Caco-2 (cell line): ENCODE measurements at regions not wholly inside any gene's neighbourhood (a gene's known extent, or its start where the extent isn't known, plus 50 kb on each side); places are given as distances from the start of the nearest gene placed in this dataset.

Experiments used
- BruUV-seq: library from RNA; stranded (reverse); fragments of 400-500 nt; replicated peaks from 2 replicates; lab custom pipeline; 2021; lab: Mats Ljungman, UMichigan
- CTCF ChIA-PET: fragments of 300-600 bp; sonication (Branson Sonifier 250); formaldehyde crosslinking; loops from one replicate; lab custom pipeline; 2022; ENCODE audit warnings: antibody characterized with exemption; lab: Charles Lee
- POLR2A ChIA-PET: fragments of 300-600 bp; sonication (Branson Sonifier 250); formaldehyde crosslinking; loops from one replicate; lab custom pipeline; 2022; ENCODE audit warnings: antibody characterized with exemption; lab: Charles Lee
- DNase-seq, 2 experiments: peaks; one replicate each; pipeline versions ENCODE4 v3.0.0 to v3.0.0-alpha.2; 2020 to 2022
- H3K27me3 ChIP-seq: replicated peaks from 2 replicates; pipeline ENCODE4 v1.6.0; 2011; ENCODE audit warnings: low read length; ENCODE audit not compliant: control insufficient read depth, insufficient read depth
- H3K36me3 ChIP-seq: 2 replicates; pipeline ENCODE4 v1.5.1; 2011; ENCODE audit warnings: low read length; ENCODE audit not compliant: control insufficient read depth, insufficient read depth
- H3K4me1 ChIP-seq: fragments of 250-450 bp; sonication (Bioruptor Pico); 2 replicates; pipeline ENCODE4 v1.5.1; 2020; ENCODE audit warnings: mild to moderate bottlenecking
- H3K4me3 ChIP-seq: 2 replicates; pipeline ENCODE4 v1.5.1; 2011; ENCODE audit warnings: low read depth, mild to moderate bottlenecking, control low read depth, low read length
- H3K9me3 ChIP-seq: fragments of 250-450 bp; sonication (Bioruptor Pico); 2 replicates; pipeline ENCODE4 v1.5.1; 2020; ENCODE audit warnings: mild to moderate bottlenecking, moderate library complexity
- H3K27ac Mint-ChIP-seq: one replicate; pipeline ENCODE4 v1.8.0; 2022; ENCODE audit warnings: mixed read lengths; ENCODE audit not compliant: unreplicated experiment
- H3K27me3 Mint-ChIP-seq: one replicate; pipeline ENCODE4 v1.8.0; 2022; ENCODE audit warnings: mixed read lengths; ENCODE audit not compliant: insufficient read depth, unreplicated experiment
- H3K36me3 Mint-ChIP-seq: one replicate; pipeline ENCODE4 v1.8.0; 2022; ENCODE audit warnings: mild to moderate bottlenecking, mixed read lengths; ENCODE audit not compliant: insufficient read depth, unreplicated experiment
- H3K4me1 Mint-ChIP-seq: one replicate; pipeline ENCODE4 v1.8.0; 2022; ENCODE audit warnings: low read depth, mixed read lengths; ENCODE audit not compliant: unreplicated experiment
- H3K4me3 Mint-ChIP-seq: one replicate; pipeline ENCODE4 v1.8.0; 2022; ENCODE audit warnings: mild to moderate bottlenecking, moderate library complexity, mixed read lengths; ENCODE audit not compliant: unreplicated experiment
- H3K9me3 Mint-ChIP-seq: one replicate; pipeline ENCODE4 v1.8.0; 2022; ENCODE audit warnings: mixed read lengths; ENCODE audit not compliant: unreplicated experiment
- CTCF ChIP-seq, 2 experiments: fragments of 200-600 bp in 1 of 2; IDR thresholded peaks; 1 replicate in 1 of 2; 2 replicates in 1 of 2; pipeline versions ENCODE4 v1.5.1 to v1.8.0; 2011 to 2022; ENCODE audit warnings: antibody characterized with exemption in 1 of 2, control low read depth in 1 of 2, inconsistent platforms in 1 of 2, low read depth in 1 of 2, low read length in 1 of 2, mild to moderate bottlenecking in 1 of 2, moderate library complexity in 1 of 2; ENCODE audit not compliant: insufficient read depth in 1 of 2, severe bottlenecking in 1 of 2, unreplicated experiment in 1 of 2
- intact Hi-C: fragments of 100-400 bp; cut with micrococcal nuclease; formaldehyde crosslinking; loops from one replicate; pipeline ENCODE4 v1.10.0; 2022; ENCODE audit not compliant: unreplicated experiment

- BruUV-seq = no TSS peak
- intact Hi-C loops = loop anchor here (2.0 kb wide), 1 partner anchor 86 kb away; no protein-coding TSS in a partner anchor
Measured at GRCh38 chr9:12640866-12641636, 52.1 kb upstream of the TYRP1 start.

More at GRCh38 chr9:12640866-12641636, 52.1 kb upstream of the TYRP1 start:
- Mint-ChIP-seq H3K27me3 (no peaks in the 10 kb centered on the region), H3K36me3 (no peaks in the 10 kb centered on the region), H3K4me3 (no peak overlapping the region), H3K27ac (no peak overlapping the region), H3K4me1 (no peaks in the 10 kb centered on the region), H3K9me3 (no peaks in the 10 kb centered on the region)
- Histone ChIP-seq H3K9me3 (no peaks in the 10 kb centered on the region), H3K4me3 (no peak overlapping the region), H3K36me3 (no peaks in the 10 kb centered on the region), H3K27me3 (no peaks in the 10 kb centered on the region), H3K4me1 (no peaks in the 10 kb centered on the region)
- DNase-seq = no peak
- no peak for TF ChIP-seq CTCF (IDR thresholded peaks at IDR 0.05; ENCODE audit: insufficient read depth in 1 of 2, low read depth in 1 of 2, low read length in 1 of 2, severe bottlenecking in 1 of 2, unreplicated experiment in 1 of 2)
- ChIA-PET CTCF (no interaction called here), POLR2A (no interaction called here)
